NCI-H2227 treated with DMSO at 0.1 percent for 48 hours (cell line): ENCODE measurements at regions not wholly inside any gene's neighbourhood (a gene's known extent, or its start where the extent isn't known, plus 50 kb on each side); places are given as distances from the start of the nearest gene placed in this dataset.
"Not testable (repeated sequence)": the region's sequence is repeated elsewhere in the genome, so short reads cannot be mapped to it uniquely, and the experiment has no call there.

ENCODE experiments used
- DNase-seq: peaks from one replicate; lab custom pipeline; 2025; lab: John Stamatoyannopoulos, UW

DNA sequence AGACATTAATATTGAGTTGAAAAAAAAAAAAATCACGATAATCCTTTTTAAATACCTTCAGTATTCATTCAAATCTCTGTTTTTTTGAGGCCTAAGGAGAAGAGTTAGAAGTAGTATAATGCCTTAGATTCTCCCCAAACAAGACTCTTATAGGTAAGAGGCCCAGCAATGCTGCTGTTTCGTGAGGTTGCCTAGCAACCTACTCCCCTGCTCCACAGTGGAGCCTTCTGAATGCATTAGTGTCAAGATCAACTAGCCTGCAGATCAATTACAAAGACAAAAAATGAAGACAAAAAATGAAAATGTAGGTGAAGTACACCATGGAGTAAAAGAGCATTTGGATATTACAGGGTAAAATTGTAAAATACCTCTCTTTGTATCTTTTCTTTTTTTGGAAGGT is 229.8 kb upstream of the LUZP2 start:
- DNase-seq = no peak

DNA sequence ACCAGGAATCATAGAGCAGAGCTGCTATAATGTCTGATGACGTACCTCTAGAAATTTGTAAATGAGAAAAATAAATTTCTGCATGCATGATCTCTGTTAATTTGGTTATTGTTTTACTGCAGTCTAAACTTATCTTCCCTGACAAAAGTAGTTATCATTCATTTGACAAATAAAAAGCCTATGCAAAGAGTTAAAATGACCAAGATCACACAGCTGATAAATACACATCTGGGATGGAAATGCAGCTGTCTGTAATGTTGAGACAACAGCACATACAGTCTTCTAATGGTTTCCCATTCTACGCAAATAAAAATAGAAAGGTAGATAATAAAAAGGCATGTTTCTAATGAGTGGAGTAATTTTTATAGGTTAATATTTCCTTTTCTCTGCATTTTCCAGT is 225.1 kb upstream of the LUZP2 start:
- DNase-seq = no peak

GRCh38 chr11:24274214-24274781 is 222.6 kb upstream of the LUZP2 start:
- DNase-seq = not testable (repeated sequence)

DNA sequence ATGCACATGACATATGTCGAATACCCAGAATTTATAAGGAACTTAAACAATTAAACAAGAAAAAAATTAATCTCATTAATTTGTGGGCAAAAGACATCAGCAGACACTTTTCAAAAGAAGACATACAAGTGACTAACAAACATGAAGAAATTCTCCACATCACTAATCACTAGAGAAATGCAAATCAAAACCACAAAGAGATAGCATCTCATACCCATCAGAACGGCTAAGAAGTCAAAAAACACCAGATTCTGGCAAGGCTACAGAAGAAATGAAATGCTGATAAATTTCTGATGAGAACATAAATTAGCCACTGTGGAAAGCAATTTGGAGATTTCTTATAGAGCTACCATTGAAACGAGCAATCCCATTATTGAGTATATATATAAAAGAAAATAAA is 210.6 kb upstream of the LUZP2 start:
- no peak for DNase-seq

GRCh38 chr11:24289301-24289700 is 207.6 kb upstream of the LUZP2 start:
- no peak for DNase-seq

DNA sequence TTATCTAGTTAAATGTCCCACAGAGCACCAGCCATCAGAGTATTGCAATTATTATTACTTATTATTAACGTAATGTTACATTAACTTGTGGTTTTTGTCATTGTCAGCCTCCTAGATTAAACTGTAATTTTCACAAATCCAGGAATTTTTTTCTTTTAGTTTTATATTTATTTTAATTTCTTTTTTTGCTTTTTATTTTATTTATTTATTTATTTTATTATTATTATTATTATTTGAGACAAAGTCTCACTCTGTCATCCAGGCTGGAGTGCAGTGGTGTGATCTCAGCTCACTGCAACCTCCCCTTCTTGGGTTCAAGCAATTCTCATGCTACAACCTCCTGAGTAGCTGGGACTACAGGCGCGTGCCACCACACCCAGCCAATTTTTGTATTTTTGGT is 202.9 kb upstream of the LUZP2 start:
- no peak for DNase-seq

- DNase-seq = no peak
These were observed 201.5 kb upstream of the LUZP2 start for GRCh38 chr11:24295360-24295759.

- DNase-seq = no peak
These were observed 199.4 kb upstream of the LUZP2 start for GRCh38 chr11:24297461-24297860.

DNA sequence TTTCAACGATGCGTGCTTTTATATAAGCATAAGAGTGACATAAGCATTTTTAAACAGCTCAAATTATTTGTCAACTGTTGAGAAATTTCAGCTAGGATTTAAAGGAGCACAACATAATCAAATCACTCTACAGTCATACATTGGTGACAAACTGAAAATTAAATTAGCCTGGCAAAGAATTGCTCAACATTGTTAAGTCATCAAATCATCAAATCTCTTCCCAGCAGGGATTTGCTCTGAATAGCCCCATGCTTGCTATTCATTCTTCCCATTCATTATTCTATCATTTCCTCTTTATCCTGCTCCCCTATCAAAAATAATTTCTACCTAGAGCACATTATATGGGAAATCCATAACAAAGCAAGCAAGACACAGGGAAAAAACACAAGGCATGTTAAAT is 198.7 kb upstream of the LUZP2 start:
- peak; percentile 12 for DNase-seq

GRCh38 chr11:24311974-24312373 is 184.9 kb upstream of the LUZP2 start:
- DNase-seq = no peak

DNA sequence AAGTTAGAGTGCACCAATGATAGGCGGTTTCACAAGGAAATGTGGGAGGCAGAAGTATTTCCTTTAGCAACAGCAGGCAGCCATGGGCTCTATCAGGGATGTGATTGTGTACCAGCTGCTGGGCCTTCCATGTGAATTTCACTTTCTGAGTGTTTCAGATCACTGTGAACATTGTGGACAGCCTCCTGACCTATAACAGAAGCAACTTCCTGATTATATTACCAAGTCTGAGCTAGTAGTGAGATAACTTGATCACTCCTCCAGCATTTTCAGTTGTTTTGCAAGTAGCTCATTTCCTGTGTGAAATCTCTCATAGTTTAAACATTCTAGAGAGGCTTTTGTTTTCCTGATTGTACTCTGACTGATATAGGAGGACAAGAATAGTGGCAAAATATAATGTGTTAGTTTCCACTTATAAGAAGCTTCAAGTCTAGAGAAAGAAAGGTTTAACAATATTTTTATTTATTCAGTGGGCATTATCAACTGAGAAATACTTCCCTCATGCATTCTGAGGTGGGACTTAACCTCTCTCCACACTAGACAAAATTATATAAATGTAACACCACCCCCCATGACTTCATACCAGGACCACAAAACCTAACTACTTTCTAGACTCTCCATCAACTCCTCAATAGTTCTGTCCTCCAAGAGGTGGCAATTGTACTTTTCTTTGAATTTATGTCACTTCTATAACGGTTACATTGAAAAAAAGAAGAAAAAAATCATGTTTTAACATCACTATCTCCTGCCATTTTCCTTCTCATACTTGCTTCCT is 184.2 kb upstream of the LUZP2 start:
- DNase-seq = no peak

GRCh38 chr11:24321229-24321628 is 175.6 kb upstream of the LUZP2 start:
- no peak for DNase-seq

DNA sequence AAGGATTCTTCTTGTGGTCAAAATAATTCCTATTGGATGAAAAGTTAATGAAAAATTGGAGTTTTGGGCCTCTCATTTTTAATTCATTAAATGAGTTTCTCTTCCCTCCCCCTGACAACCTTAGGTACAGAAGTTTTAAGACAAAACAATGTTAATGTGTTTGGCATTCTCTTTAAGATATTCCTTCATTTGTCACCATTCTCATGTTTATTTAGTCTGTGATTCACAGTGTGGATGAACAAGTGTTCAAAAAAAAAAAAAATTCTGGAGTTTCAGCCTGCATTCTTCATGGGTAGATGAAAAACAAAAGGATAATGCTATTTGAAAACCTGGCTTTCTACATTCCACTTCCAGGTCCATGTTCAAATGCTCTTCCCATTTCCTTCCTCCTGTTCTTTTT is 172.6 kb upstream of the LUZP2 start:
- no peak for DNase-seq

DNA sequence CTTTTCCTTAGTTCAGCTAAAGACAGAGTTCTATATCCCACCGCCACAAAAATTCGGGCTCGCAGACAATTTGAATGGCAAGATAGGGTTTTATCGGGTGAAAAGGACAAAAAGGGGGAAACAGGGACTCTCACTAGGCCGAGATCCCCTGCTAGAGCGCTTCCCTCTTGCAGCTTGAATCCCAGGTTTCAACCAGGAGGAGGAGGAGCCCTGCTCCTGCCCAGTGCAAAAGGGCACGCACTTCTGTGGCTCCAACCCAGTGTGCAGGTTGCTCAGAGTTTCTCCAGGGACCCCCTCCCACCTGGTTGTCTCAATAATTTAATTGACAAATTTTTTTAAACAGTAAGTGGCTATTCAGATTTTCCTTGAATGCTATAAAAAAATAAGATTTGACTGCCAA is 152.6 kb upstream of the LUZP2 start:
- DNase-seq = no peak

DNA sequence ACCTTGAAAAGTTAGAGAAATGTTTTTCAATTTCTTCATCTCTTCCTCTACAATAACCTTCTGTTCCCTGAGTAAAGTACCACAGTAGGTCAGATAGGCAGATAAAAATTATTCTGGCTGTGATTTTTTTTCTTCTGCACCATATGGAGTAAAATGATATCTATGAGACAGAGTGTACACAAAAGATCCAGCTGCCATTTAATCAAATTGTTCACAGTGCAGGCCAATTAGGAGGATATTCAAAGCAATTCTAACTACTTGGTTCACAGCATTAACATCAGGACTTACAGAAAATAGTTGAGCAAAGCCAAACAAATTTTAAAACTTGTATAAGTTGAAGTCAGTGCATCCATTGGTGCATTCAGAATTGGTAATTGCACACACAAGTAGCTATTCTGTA is 147.9 kb upstream of the LUZP2 start:
- DNase-seq = no peak

- DNase-seq = no peak
These were observed 145.7 kb upstream of the LUZP2 start for GRCh38 chr11:24351179-24351578.

- no peak for DNase-seq
These were observed 140.4 kb upstream of the LUZP2 start for GRCh38 chr11:24356501-24356900.

- no peak for DNase-seq
These were observed 139.0 kb upstream of the LUZP2 start for GRCh38 chr11:24357620-24358410.

DNA sequence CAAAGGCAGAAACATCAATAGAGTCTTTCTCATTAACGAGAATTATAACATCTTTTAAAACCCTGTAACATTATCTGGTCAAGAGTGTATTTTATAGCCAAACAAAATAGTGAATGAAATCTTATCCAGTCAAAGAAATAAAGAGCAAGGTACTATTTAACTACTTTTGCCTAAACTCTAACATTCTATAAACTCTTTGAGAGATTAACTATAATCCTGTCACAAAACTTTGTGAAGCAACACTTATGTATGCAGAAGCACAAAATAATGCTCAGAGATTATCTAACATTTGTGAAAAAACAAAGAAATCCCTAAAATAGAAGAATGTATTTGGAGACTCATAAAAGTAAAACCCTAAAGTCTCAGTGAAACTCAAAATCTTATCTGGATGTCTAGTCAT is 124.4 kb upstream of the LUZP2 start:
- DNase-seq = no peak

DNA sequence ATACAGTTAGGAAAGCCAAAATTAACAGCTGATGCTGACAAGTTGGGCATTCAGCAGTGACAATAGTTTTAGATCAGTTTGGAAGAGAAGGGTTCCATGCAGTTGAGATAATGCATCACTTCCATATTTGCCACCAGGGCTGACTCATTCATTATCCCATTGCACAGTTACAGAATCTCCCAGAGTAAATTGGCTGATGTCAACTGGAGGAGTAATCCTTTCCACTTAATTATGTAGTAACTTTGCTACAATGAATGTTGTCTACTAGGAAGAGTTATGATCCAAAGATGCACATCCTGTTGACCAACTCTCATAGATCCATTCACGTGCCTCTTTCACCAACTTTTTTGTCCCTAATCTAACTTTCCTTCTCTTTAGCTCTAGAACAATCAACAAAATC is 123.3 kb upstream of the LUZP2 start:
- DNase-seq = no peak

- DNase-seq = no peak
These were observed 121.5 kb upstream of the LUZP2 start for GRCh38 chr11:24375351-24375750.

GRCh38 chr11:24375931-24376330 is 120.9 kb upstream of the LUZP2 start:
- no peak for DNase-seq

GRCh38 chr11:24383137-24383536 is 113.7 kb upstream of the LUZP2 start:
- DNase-seq = no peak
